ENCODE measurements at regions not wholly inside any gene's neighbourhood (a gene's known extent, or its start where the extent isn't known, plus 50 kb on each side); places are given as distances from the start of the nearest gene placed in this dataset.

- no peak for TF ChIP-seq CTCF (IDR thresholded peaks at IDR 0.05; ENCODE audit: insufficient read depth, missing control alignments)
- DNase-seq (ENCODE audit: insufficient read length, low spot score) (no peak), FAIRE-seq (no peak)
These were observed 677.7 kb downstream of the TMEM121 start for GRCh38 chr14:106204063-106204462.

GRCh38 chr14:106207316-106207715, 680.9 kb downstream of the TMEM121 start:
- FAIRE-seq (no peak), DNase-seq (ENCODE audit: insufficient read length, low spot score) (no peak)
- no peak for TF ChIP-seq CTCF (IDR thresholded peaks at IDR 0.05; ENCODE audit: insufficient read depth, missing control alignments)

- no peak for TF ChIP-seq CTCF (IDR thresholded peaks at IDR 0.05; ENCODE audit: insufficient read depth, missing control alignments)
- DNase-seq (ENCODE audit: insufficient read length, low spot score) (no peak), FAIRE-seq (no peak)
These were observed 682.4 kb downstream of the TMEM121 start for GRCh38 chr14:106208794-106209193.

- DNase-seq (ENCODE audit: insufficient read length, low spot score) (no peak), FAIRE-seq (no peak)
- no peak for TF ChIP-seq CTCF (IDR thresholded peaks at IDR 0.05; ENCODE audit: insufficient read depth, missing control alignments)
These were observed 683.4 kb downstream of the TMEM121 start for GRCh38 chr14:106209755-106210154.

GRCh38 chr14:106210650-106211049, 684.3 kb downstream of the TMEM121 start:
- FAIRE-seq (no peak), DNase-seq (ENCODE audit: insufficient read length, low spot score) (no peak)
- TF ChIP-seq CTCF (IDR thresholded peaks at IDR 0.05; ENCODE audit: insufficient read depth, missing control alignments) = no peak

- FAIRE-seq (no peak), DNase-seq (ENCODE audit: insufficient read length, low spot score) (no peak)
- TF ChIP-seq CTCF (IDR thresholded peaks at IDR 0.05; ENCODE audit: insufficient read depth, missing control alignments) = no peak
These were observed 685.0 kb downstream of the TMEM121 start for GRCh38 chr14:106211334-106211900.

- no peak for TF ChIP-seq CTCF (IDR thresholded peaks at IDR 0.05; ENCODE audit: insufficient read depth, missing control alignments)
- no peak for FAIRE-seq
- DNase-seq (ENCODE audit: insufficient read length, low spot score) = no peak
These were observed 688.8 kb downstream of the TMEM121 start for GRCh38 chr14:106215229-106215628.
